ENCODE measurements at regions not wholly inside any gene's neighbourhood (a gene's known extent, or its start where the extent isn't known, plus 50 kb on each side); places are given as distances from the start of the nearest gene placed in this dataset.

DNA sequence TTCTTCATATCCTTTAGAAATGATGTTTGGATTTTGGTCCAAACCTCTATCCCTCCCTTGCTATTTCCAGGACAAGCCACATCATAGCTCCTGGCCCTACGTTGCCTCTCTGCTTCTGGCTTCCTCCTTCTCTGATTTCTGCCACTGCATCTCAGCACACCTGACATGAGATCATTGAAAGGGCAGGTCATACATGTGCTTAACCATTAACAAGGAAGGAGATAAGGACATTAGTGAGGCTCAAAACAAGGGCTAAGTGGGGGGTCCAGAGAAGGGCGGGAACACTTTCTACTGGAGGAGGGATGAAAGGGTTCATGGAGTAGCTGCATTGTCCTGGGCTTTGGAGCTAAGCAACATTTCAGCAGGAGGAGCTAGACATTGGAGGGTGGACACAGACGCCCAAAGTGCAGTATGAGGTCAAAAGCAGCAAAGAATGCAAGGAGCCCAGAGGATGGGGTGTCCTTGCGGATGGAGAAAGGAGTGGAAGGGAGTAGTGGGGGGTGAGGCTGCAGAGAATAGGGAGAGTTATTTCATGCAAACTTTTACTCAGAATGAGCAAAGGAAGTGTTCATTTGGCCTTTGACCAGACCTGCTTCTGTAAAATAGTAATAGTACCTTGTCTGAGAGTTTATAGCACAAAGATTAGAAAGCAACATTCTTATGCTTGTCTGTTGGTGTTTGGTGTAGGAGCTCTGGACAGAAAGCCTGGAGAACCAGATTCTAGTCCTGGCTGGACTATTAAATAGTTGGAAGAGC is 102.4 kb upstream of the CREB5 start:
- TF ChIP-seq, protein P1, sequence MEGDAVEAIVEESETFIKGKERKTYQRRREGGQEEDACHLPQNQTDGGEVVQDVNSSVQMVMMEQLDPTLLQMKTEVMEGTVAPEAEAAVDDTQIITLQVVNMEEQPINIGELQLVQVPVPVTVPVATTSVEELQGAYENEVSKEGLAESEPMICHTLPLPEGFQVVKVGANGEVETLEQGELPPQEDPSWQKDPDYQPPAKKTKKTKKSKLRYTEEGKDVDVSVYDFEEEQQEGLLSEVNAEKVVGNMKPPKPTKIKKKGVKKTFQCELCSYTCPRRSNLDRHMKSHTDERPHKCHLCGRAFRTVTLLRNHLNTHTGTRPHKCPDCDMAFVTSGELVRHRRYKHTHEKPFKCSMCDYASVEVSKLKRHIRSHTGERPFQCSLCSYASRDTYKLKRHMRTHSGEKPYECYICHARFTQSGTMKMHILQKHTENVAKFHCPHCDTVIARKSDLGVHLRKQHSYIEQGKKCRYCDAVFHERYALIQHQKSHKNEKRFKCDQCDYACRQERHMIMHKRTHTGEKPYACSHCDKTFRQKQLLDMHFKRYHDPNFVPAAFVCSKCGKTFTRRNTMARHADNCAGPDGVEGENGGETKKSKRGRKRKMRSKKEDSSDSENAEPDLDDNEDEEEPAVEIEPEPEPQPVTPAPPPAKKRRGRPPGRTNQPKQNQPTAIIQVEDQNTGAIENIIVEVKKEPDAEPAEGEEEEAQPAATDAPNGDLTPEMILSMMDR (tag by site-specific recombination; IDR thresholded peaks at IDR 0.05), result no peak
- no peak for TF ChIP-seq ZNF140 (tag by site-specific recombination; IDR thresholded peaks at IDR 0.05)
- TF ChIP-seq, protein P2, sequence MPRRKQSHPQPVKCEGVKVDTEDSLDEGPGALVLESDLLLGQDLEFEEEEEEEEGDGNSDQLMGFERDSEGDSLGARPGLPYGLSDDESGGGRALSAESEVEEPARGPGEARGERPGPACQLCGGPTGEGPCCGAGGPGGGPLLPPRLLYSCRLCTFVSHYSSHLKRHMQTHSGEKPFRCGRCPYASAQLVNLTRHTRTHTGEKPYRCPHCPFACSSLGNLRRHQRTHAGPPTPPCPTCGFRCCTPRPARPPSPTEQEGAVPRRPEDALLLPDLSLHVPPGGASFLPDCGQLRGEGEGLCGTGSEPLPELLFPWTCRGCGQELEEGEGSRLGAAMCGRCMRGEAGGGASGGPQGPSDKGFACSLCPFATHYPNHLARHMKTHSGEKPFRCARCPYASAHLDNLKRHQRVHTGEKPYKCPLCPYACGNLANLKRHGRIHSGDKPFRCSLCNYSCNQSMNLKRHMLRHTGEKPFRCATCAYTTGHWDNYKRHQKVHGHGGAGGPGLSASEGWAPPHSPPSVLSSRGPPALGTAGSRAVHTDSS (tag by site-specific recombination; IDR thresholded peaks at IDR 0.05), result no peak
- no peak for TF ChIP-seq ZNF155 (tag by site-specific recombination; IDR thresholded peaks at IDR 0.05)
- TF ChIP-seq, protein P3, sequence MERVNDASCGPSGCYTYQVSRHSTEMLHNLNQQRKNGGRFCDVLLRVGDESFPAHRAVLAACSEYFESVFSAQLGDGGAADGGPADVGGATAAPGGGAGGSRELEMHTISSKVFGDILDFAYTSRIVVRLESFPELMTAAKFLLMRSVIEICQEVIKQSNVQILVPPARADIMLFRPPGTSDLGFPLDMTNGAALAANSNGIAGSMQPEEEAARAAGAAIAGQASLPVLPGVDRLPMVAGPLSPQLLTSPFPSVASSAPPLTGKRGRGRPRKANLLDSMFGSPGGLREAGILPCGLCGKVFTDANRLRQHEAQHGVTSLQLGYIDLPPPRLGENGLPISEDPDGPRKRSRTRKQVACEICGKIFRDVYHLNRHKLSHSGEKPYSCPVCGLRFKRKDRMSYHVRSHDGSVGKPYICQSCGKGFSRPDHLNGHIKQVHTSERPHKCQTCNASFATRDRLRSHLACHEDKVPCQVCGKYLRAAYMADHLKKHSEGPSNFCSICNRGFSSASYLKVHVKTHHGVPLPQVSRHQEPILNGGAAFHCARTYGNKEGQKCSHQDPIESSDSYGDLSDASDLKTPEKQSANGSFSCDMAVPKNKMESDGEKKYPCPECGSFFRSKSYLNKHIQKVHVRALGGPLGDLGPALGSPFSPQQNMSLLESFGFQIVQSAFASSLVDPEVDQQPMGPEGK (tag by site-specific recombination; IDR thresholded peaks at IDR 0.05), result no peak
- no peak for TF ChIP-seq ZNF785 (tag by site-specific recombination; IDR thresholded peaks at IDR 0.05)
